ENCODE measurements at regions not wholly inside any gene's neighbourhood (a gene's known extent, or its start where the extent isn't known, plus 50 kb on each side); places are given as distances from the start of the nearest gene placed in this dataset.

- TF ChIP-seq CTCF (IDR thresholded peaks at IDR 0.05; ENCODE audit: extremely low read depth, low read depth, low read length), result no peak
- Histone ChIP-seq H3K9me3 (ENCODE audit: low read depth, low read length) (no peaks in the 10 kb centered on the region), H3K4me2 (ENCODE audit: insufficient read depth, low read length) (no peak overlapping the region), H3K27ac (ENCODE audit: low read depth, low read length) (no peak overlapping the region), H3K36me3 (ENCODE audit: insufficient read depth, low read length) (no peaks in the 10 kb centered on the region), H3K4me1 (ENCODE audit: insufficient read depth, low read length) (no peaks in the 10 kb centered on the region), H3K4me3 (ENCODE audit: insufficient read depth, low read length) (no peak overlapping the region), H4K20me1 (ENCODE audit: insufficient read depth, low read length) (no peaks in the 10 kb centered on the region), H2AFZ (ENCODE audit: low read length) (no peak overlapping the region), H3K79me2 (ENCODE audit: insufficient read depth, low read length) (no peaks in the 10 kb centered on the region), H3K27me3 (ENCODE audit: insufficient read depth, low read length) (no peaks in the 10 kb centered on the region)
- DNase-seq (ENCODE audit: insufficient read length, low spot score, missing footprints), result no peak
Measured at GRCh38 chr2:176755537-176756135, 457.0 kb upstream of the HNRNPA3 start.

- no peak for DNase-seq (ENCODE audit: insufficient read length, low spot score, missing footprints)
Measured at GRCh38 chr2:176758426-176758825, 454.2 kb upstream of the HNRNPA3 start.

GRCh38 chr2:176760439-176760838 lies 452.2 kb upstream of the HNRNPA3 start:
- no peak for TF ChIP-seq CTCF (IDR thresholded peaks at IDR 0.05; ENCODE audit: extremely low read depth, low read depth, low read length)
- Histone ChIP-seq H3K79me2 (ENCODE audit: insufficient read depth, low read length) (no peaks in the 10 kb centered on the region), H3K4me3 (ENCODE audit: insufficient read depth, low read length) (no peak overlapping the region), H3K4me1 (ENCODE audit: insufficient read depth, low read length) (no peaks in the 10 kb centered on the region), H3K27me3 (ENCODE audit: insufficient read depth, low read length) (no peaks in the 10 kb centered on the region), H4K20me1 (ENCODE audit: insufficient read depth, low read length) (no peaks in the 10 kb centered on the region), H3K27ac (ENCODE audit: low read depth, low read length) (no peak overlapping the region), H3K36me3 (ENCODE audit: insufficient read depth, low read length) (no peaks in the 10 kb centered on the region), H3K9me3 (ENCODE audit: low read depth, low read length) (no peaks in the 10 kb centered on the region), H3K4me2 (ENCODE audit: insufficient read depth, low read length) (no peak overlapping the region), H2AFZ (ENCODE audit: low read length) (no peak overlapping the region)
- no peak for DNase-seq (ENCODE audit: insufficient read length, low spot score, missing footprints)

More at GRCh38 chr2:176758426-176758825, 454.2 kb upstream of the HNRNPA3 start:
- no peak overlapping the region for H2AFZ ChIP-seq (ENCODE audit: low read length)
- H3K4me3 ChIP-seq (ENCODE audit: insufficient read depth, low read length), result no peak overlapping the region
- H4K20me1 ChIP-seq (ENCODE audit: insufficient read depth, low read length), result no peaks in the 10 kb centered on the region
- no peaks in the 10 kb centered on the region for H3K4me1 ChIP-seq (ENCODE audit: insufficient read depth, low read length)
- H3K9me3 ChIP-seq (ENCODE audit: low read depth, low read length), result no peaks in the 10 kb centered on the region
- H3K27ac ChIP-seq (ENCODE audit: low read depth, low read length), result no peak overlapping the region
- H3K79me2 ChIP-seq (ENCODE audit: insufficient read depth, low read length), result no peaks in the 10 kb centered on the region
- no peaks in the 10 kb centered on the region for H3K27me3 ChIP-seq (ENCODE audit: insufficient read depth, low read length)
- no peak for TF ChIP-seq CTCF (IDR thresholded peaks at IDR 0.05; ENCODE audit: extremely low read depth, low read depth, low read length)
- H3K4me2 ChIP-seq (ENCODE audit: insufficient read depth, low read length), result no peak overlapping the region
- H3K36me3 ChIP-seq (ENCODE audit: insufficient read depth, low read length), result no peaks in the 10 kb centered on the region

GRCh38 chr2:176763130-176763529 lies 449.5 kb upstream of the HNRNPA3 start:
- no peaks in the 10 kb centered on the region for H3K79me2 ChIP-seq (ENCODE audit: insufficient read depth, low read length)
- no peaks in the 10 kb centered on the region for H3K27me3 ChIP-seq (ENCODE audit: insufficient read depth, low read length)
- H3K27ac ChIP-seq (ENCODE audit: low read depth, low read length), result no peak overlapping the region
- DNase-seq (ENCODE audit: insufficient read length, low spot score, missing footprints), result no peak
- no peaks in the 10 kb centered on the region for H3K4me1 ChIP-seq (ENCODE audit: insufficient read depth, low read length)
- no peak overlapping the region for H2AFZ ChIP-seq (ENCODE audit: low read length)
- TF ChIP-seq CTCF (IDR thresholded peaks at IDR 0.05; ENCODE audit: extremely low read depth, low read depth, low read length), result no peak
- no peaks in the 10 kb centered on the region for H3K9me3 ChIP-seq (ENCODE audit: low read depth, low read length)
- no peak overlapping the region for H3K4me2 ChIP-seq (ENCODE audit: insufficient read depth, low read length)
- no peaks in the 10 kb centered on the region for H4K20me1 ChIP-seq (ENCODE audit: insufficient read depth, low read length)
- no peak overlapping the region for H3K4me3 ChIP-seq (ENCODE audit: insufficient read depth, low read length)
- H3K36me3 ChIP-seq (ENCODE audit: insufficient read depth, low read length), result no peaks in the 10 kb centered on the region
